Thyroid gland (tissue), 4 donors: ENCODE measurements at regions not wholly inside any gene's neighbourhood (a gene's known extent, or its start where the extent isn't known, plus 50 kb on each side); places are given as distances from the start of the nearest gene placed in this dataset.

Source experiments
- CTCF ChIP-seq, 6 experiments: fragments of 200-600 bp in 3 of 6; fragments of 450-650 bp in 3 of 6; sonication (generic) in 3 of 6; IDR thresholded peaks; one replicate each; pipeline ENCODE4 v1.5.1; 2016 to 2019; ENCODE audit warnings: antibody characterized with exemption in 6 of 6, mild to moderate bottlenecking in 2 of 6, inconsistent platforms in 1 of 6, moderate library complexity in 1 of 6
- POLR2A ChIP-seq, 2 donors: fragments of 450-650 bp; IDR thresholded peaks; one replicate each; pipeline ENCODE4 v1.6.1; 2017; ENCODE audit warnings: antibody characterized with exemption in 2 of 2, mild to moderate bottlenecking in 2 of 2, moderate library complexity in 1 of 2

- TF ChIP-seq POLR2A (IDR thresholded peaks at IDR 0.05) (no peak), CTCF (IDR thresholded peaks at IDR 0.05) (no peak)
Observed at GRCh38 chr2:161044921-161045320, 115.3 kb upstream of the TANK start.
